GM23338 (cell line): ENCODE measurements at regions not wholly inside any gene's neighbourhood (a gene's known extent, or its start where the extent isn't known, plus 50 kb on each side); places are given as distances from the start of the nearest gene placed in this dataset.

Source experiments
- ATAC-seq: fragments of 200-7000 bp; cut with Tn5 transposase; 3 replicates; pipeline ENCODE4 v1.9.1; 2020
- DNase-seq: peaks from one replicate; pipeline ENCODE4 v3.0.0-alpha.2; 2015; ENCODE audit warnings: low spot score
- H2AFZ ChIP-seq: fragments of 200-600 bp; sonication (generic); 2 replicates; pipeline ENCODE4 v1.8.0; 2016; ENCODE audit warnings: antibody characterized with exemption, mild to moderate bottlenecking, moderate library complexity
- H3F3A ChIP-seq: fragments of 200-600 bp; sonication (generic); replicated peaks from 2 replicates; pipeline ENCODE4 v1.8.0; 2017; ENCODE audit warnings: antibody characterized with exemption, mixed run types, low read depth
- H3K27ac ChIP-seq: fragments of 200-600 bp; sonication (generic); 2 replicates; pipeline ENCODE4 v1.6.1; 2016; ENCODE audit warnings: low read depth
- H3K27me3 ChIP-seq: fragments of 200-600 bp; sonication (generic); 2 replicates; pipeline ENCODE4 v1.8.0; 2016; ENCODE audit warnings: mild to moderate bottlenecking, mixed run types, moderate library complexity; ENCODE audit not compliant: insufficient read depth
- H3K36me3 ChIP-seq: fragments of 200-600 bp; sonication (generic); 2 replicates; pipeline ENCODE4 v1.8.0; 2016; ENCODE audit warnings: mild to moderate bottlenecking; ENCODE audit not compliant: insufficient read depth
- H3K4me1 ChIP-seq: fragments of 200-600 bp; sonication (generic); 2 replicates; pipeline ENCODE4 v1.8.0; 2016; ENCODE audit warnings: mild to moderate bottlenecking, moderate library complexity; ENCODE audit not compliant: insufficient read depth
- H3K4me2 ChIP-seq: fragments of 200-600 bp; sonication (generic); 2 replicates; pipeline ENCODE4 v1.7.1; 2017; ENCODE audit warnings: mixed run types
- H3K4me3 ChIP-seq: fragments of 200-600 bp; sonication (generic); 2 replicates; pipeline ENCODE4 v1.6.1; 2016; ENCODE audit warnings: mixed run types
- H3K79me2 ChIP-seq: fragments of 200-600 bp; sonication (generic); replicated peaks from 2 replicates; pipeline ENCODE4 v1.8.0; 2017; ENCODE audit warnings: mild to moderate bottlenecking; ENCODE audit not compliant: insufficient read depth
- H3K9me2 ChIP-seq: fragments of 200-600 bp; sonication (generic); 2 replicates; pipeline ENCODE4 v1.8.0; 2017; ENCODE audit not compliant: insufficient read depth
- H4K20me1 ChIP-seq: fragments of 200-600 bp; sonication (generic); replicated peaks from 2 replicates; pipeline ENCODE4 v1.8.0; 2017; ENCODE audit warnings: mild to moderate bottlenecking; ENCODE audit not compliant: insufficient read depth
- H3K27ac Mint-ChIP-seq: 2 replicates; pipeline ENCODE4 v1.8.0; 2020; ENCODE audit warnings: inconsistent platforms, mild to moderate bottlenecking, moderate library complexity, mixed read lengths
- H3K27me3 Mint-ChIP-seq: 3 replicates; pipeline ENCODE4 v1.8.0; 2022; ENCODE audit warnings: low read depth, mild to moderate bottlenecking, moderate library complexity, mixed read lengths, inconsistent platforms; ENCODE audit not compliant: insufficient read depth, poor library complexity
- H3K36me3 Mint-ChIP-seq: 3 replicates; pipeline ENCODE4 v1.8.0; 2021; ENCODE audit warnings: low read depth, mild to moderate bottlenecking, inconsistent platforms, moderate library complexity, mixed read lengths
- H3K4me1 Mint-ChIP-seq: 3 replicates; pipeline ENCODE4 v1.8.0; 2020; ENCODE audit warnings: mild to moderate bottlenecking, inconsistent platforms, mixed read lengths
- H3K4me3 Mint-ChIP-seq: 3 replicates; pipeline ENCODE4 v1.8.0; 2021; ENCODE audit warnings: moderate library complexity, mild to moderate bottlenecking, inconsistent platforms, mixed read lengths
- H3K9me3 Mint-ChIP-seq: 3 replicates; pipeline ENCODE4 v1.8.0; 2020; ENCODE audit warnings: moderate library complexity, mild to moderate bottlenecking, inconsistent platforms, mixed read lengths
- EZH2 ChIP-seq: fragments of 200-600 bp; sonication (generic); IDR thresholded peaks from one replicate; pipeline ENCODE4 v1.8.0; 2017; ENCODE audit warnings: antibody characterized with exemption, mild to moderate bottlenecking, low read depth; ENCODE audit not compliant: unreplicated experiment
- JUNB ChIP-seq: IDR thresholded peaks from one replicate; pipeline ENCODE4 v1.6.1; 2016; ENCODE audit warnings: antibody characterized with exemption; ENCODE audit not compliant: unreplicated experiment
- ZNF114 ChIP-seq: fragments of 250-450 bp; sonication (Bioruptor Pico); IDR thresholded peaks from 2 replicates; pipeline ENCODE4 v1.5.0; 2020; ENCODE audit warnings: mild to moderate bottlenecking, moderate library complexity
- ZNF331 ChIP-seq: fragments of 250-450 bp; sonication (Bioruptor Pico); IDR thresholded peaks from 2 replicates; pipeline ENCODE4 v1.5.0; 2020; ENCODE audit warnings: low read depth, mild to moderate bottlenecking, moderate library complexity
- TF ChIP-seq, protein P1 (sequence below): IDR thresholded peaks from one replicate; pipeline ENCODE4 v1.6.1; 2018; ENCODE audit warnings: antibody characterized with exemption; ENCODE audit not compliant: unreplicated experiment
- TF ChIP-seq, protein P2 (sequence below), 2 experiments: fragments of 200-600 bp in 1 of 2; sonication (generic) in 1 of 2; conservative IDR thresholded peaks; 2 replicates each; pipeline versions ENCODE4 v1.5.1 to v1.6.1; 2016 to 2017; ENCODE audit warnings: antibody characterized with exemption in 2 of 2, low read depth in 2 of 2, mild to moderate bottlenecking in 2 of 2, moderate library complexity in 1 of 2

DNA sequence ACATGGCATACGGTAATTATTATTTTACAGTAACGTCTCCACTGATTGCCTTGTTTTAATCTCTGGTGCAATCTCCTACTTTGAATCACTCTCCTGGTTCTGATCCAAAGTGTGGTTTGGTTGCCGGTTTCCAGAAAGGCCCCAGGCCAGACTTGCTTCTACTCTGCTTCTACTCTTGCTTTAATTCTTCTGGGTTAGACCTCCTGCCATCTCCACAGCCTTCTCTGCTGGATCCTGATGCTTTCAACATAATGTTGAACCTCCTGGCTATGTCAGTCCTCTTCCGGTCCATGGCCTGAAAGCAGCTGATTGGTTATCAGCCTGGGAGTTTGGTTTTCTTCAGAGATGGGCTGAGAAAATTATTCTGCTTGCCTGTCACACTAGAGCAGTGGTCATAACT lies 266.5 kb upstream of the RIMS1 start (continued):
- TF ChIP-seq, protein P1, sequence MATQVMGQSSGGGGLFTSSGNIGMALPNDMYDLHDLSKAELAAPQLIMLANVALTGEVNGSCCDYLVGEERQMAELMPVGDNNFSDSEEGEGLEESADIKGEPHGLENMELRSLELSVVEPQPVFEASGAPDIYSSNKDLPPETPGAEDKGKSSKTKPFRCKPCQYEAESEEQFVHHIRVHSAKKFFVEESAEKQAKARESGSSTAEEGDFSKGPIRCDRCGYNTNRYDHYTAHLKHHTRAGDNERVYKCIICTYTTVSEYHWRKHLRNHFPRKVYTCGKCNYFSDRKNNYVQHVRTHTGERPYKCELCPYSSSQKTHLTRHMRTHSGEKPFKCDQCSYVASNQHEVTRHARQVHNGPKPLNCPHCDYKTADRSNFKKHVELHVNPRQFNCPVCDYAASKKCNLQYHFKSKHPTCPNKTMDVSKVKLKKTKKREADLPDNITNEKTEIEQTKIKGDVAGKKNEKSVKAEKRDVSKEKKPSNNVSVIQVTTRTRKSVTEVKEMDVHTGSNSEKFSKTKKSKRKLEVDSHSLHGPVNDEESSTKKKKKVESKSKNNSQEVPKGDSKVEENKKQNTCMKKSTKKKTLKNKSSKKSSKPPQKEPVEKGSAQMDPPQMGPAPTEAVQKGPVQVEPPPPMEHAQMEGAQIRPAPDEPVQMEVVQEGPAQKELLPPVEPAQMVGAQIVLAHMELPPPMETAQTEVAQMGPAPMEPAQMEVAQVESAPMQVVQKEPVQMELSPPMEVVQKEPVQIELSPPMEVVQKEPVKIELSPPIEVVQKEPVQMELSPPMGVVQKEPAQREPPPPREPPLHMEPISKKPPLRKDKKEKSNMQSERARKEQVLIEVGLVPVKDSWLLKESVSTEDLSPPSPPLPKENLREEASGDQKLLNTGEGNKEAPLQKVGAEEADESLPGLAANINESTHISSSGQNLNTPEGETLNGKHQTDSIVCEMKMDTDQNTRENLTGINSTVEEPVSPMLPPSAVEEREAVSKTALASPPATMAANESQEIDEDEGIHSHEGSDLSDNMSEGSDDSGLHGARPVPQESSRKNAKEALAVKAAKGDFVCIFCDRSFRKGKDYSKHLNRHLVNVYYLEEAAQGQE = no peak
- TF ChIP-seq ZNF331 (CRISPR knock-in tag) = no peak
- TF ChIP-seq, protein P2, sequence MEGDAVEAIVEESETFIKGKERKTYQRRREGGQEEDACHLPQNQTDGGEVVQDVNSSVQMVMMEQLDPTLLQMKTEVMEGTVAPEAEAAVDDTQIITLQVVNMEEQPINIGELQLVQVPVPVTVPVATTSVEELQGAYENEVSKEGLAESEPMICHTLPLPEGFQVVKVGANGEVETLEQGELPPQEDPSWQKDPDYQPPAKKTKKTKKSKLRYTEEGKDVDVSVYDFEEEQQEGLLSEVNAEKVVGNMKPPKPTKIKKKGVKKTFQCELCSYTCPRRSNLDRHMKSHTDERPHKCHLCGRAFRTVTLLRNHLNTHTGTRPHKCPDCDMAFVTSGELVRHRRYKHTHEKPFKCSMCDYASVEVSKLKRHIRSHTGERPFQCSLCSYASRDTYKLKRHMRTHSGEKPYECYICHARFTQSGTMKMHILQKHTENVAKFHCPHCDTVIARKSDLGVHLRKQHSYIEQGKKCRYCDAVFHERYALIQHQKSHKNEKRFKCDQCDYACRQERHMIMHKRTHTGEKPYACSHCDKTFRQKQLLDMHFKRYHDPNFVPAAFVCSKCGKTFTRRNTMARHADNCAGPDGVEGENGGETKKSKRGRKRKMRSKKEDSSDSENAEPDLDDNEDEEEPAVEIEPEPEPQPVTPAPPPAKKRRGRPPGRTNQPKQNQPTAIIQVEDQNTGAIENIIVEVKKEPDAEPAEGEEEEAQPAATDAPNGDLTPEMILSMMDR (conservative IDR thresholded peaks at IDR 0.05; ENCODE audit: low read depth in 2 of 2) = no peak
- no peak for TF ChIP-seq JUNB
- TF ChIP-seq EZH2 = no peak

DNA sequence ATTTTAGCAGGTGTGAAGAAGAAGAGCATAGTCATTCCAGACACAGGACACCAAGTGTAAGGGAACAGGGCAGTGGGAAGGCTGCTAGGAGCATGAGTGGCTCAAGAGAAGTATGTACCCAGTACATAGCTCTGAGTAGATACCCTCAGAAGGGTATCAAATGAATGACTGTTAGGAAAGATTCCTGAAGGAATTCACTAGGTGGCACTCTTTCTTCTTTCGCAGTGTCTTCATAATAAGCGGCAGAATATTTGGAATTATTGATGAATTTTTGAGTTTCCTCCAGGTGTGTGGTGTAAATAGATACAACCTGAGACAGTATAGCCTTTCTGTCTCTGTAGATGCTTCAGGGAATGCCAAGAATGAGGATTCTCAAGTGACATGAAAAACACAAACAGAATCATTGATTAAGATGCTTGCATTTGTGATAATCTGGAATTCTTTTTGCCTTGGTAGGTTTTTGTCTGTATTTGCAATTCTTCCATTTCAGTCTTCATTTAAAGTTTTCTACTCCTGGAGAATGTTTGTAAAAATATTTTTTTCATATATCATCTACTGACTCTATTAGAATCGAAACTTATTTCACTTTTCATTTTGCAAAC lies 264.3 kb upstream of the RIMS1 start:
- Histone ChIP-seq H4K20me1 (no peaks in the 10 kb centered on the region), H3K36me3 (peaks cover 4% of the 10 kb centered on the region; the same call in 1 of the 2 replicates), H3K79me2 (no peaks in the 10 kb centered on the region), H3K9me2 (no peaks in the 10 kb centered on the region; the same call in 1 of the 2 replicates), H3K4me2 (no peak overlapping the region), H3K27me3 (no peaks in the 10 kb centered on the region), H2AFZ (no peak overlapping the region), H3K4me3 (no peak overlapping the region), H3K27ac (no peak overlapping the region), H3F3A (no peaks in the 10 kb centered on the region), H3K4me1 (no peaks in the 10 kb centered on the region)
- TF ChIP-seq, protein P2 (conservative IDR thresholded peaks at IDR 0.05; ENCODE audit: low read depth in 2 of 2) = peak; percentile 65 to 76
- TF ChIP-seq ZNF114 (CRISPR knock-in tag) = no peak
- no peak overlapping the region for H3K27ac Mint-ChIP-seq
- H3K9me3 Mint-ChIP-seq = peaks cover 27% of the 10 kb centered on the region
- peaks cover 24% of the 10 kb centered on the region for H3K36me3 Mint-ChIP-seq
- H3K4me1 Mint-ChIP-seq = no peaks in the 10 kb centered on the region
- H3K4me3 Mint-ChIP-seq = no peak overlapping the region
- H3K27me3 Mint-ChIP-seq = peaks cover 2% of the 10 kb centered on the region
- DNase-seq (peak; percentile 58), ATAC-seq (peak; percentile 48)
